H7 (cell line): ENCODE measurements at regions not wholly inside any gene's neighbourhood (a gene's known extent, or its start where the extent isn't known, plus 50 kb on each side); places are given as distances from the start of the nearest gene placed in this dataset.

ENCODE experiments used
- DNase-seq: peaks from one replicate; pipeline ENCODE4 v3.0.0; 2012
- H3K27me3 ChIP-seq: 2 replicates; pipeline ENCODE4 v1.6.0; 2011; ENCODE audit warnings: mild to moderate bottlenecking, low read length; ENCODE audit not compliant: control insufficient read depth, insufficient read depth
- H3K36me3 ChIP-seq: replicated peaks from 2 replicates; pipeline ENCODE4 v1.5.1; 2011; ENCODE audit warnings: low read length; ENCODE audit not compliant: control insufficient read depth, insufficient read depth
- H3K4me3 ChIP-seq: 2 replicates; pipeline ENCODE4 v1.5.1; 2011; ENCODE audit warnings: low read depth, mild to moderate bottlenecking, control low read depth, low read length, moderate library complexity; ENCODE audit not compliant: insufficient read depth

- Histone ChIP-seq H3K4me3 (no peak overlapping the region), H3K27me3 (no peaks in the 10 kb centered on the region), H3K36me3 (no peaks in the 10 kb centered on the region)
- no peak for DNase-seq
Observed at GRCh38 chr10:130631142-130632096, 495.2 kb downstream of the GLRX3 start.

GRCh38 chr10:130634816-130635215 is 498.6 kb downstream of the GLRX3 start:
- Histone ChIP-seq H3K4me3 (no peak overlapping the region), H3K36me3 (no peaks in the 10 kb centered on the region)

GRCh38 chr10:130635528-130635927 is 499.3 kb downstream of the GLRX3 start:
- Histone ChIP-seq H3K27me3 (no peaks in the 10 kb centered on the region), H3K36me3 (no peaks in the 10 kb centered on the region), H3K4me3 (no peak overlapping the region)
- DNase-seq = no peak

More at GRCh38 chr10:130634816-130635215, 498.6 kb downstream of the GLRX3 start:
- no peak for DNase-seq
- no peaks in the 10 kb centered on the region for H3K27me3 ChIP-seq

- H3K36me3 ChIP-seq = no peaks in the 10 kb centered on the region
- no peak overlapping the region for H3K4me3 ChIP-seq
- no peaks in the 10 kb centered on the region for H3K27me3 ChIP-seq
- DNase-seq = no peak
Observed at GRCh38 chr10:130636313-130636930, 500.2 kb downstream of the GLRX3 start.

GRCh38 chr10:130637089-130637676 is 501.0 kb downstream of the GLRX3 start:
- H3K4me3 ChIP-seq = no peak overlapping the region
- no peak for DNase-seq
- no peaks in the 10 kb centered on the region for H3K36me3 ChIP-seq
- no peaks in the 10 kb centered on the region for H3K27me3 ChIP-seq

- no peak overlapping the region for H3K4me3 ChIP-seq
- H3K36me3 ChIP-seq = no peaks in the 10 kb centered on the region
- DNase-seq = no peak
- no peaks in the 10 kb centered on the region for H3K27me3 ChIP-seq
Observed at GRCh38 chr10:130638991-130639390, 502.8 kb downstream of the GLRX3 start.

- H3K4me3 ChIP-seq = no peak overlapping the region
- no peaks in the 10 kb centered on the region for H3K36me3 ChIP-seq
- H3K27me3 ChIP-seq = no peaks in the 10 kb centered on the region
- DNase-seq = no peak
Observed at GRCh38 chr10:130642926-130643325, 506.7 kb downstream of the GLRX3 start.

GRCh38 chr10:130647341-130647740 is 511.1 kb downstream of the GLRX3 start:
- no peaks in the 10 kb centered on the region for H3K27me3 ChIP-seq
- no peaks in the 10 kb centered on the region for H3K36me3 ChIP-seq
- no peak overlapping the region for H3K4me3 ChIP-seq
- no peak for DNase-seq

GRCh38 chr10:130648807-130649206 is 512.6 kb downstream of the GLRX3 start:
- no peaks in the 10 kb centered on the region for H3K36me3 ChIP-seq
- no peak overlapping the region for H3K4me3 ChIP-seq
- no peak for DNase-seq
- H3K27me3 ChIP-seq = no peaks in the 10 kb centered on the region

- Histone ChIP-seq H3K4me3 (no peak overlapping the region), H3K27me3 (no peaks in the 10 kb centered on the region), H3K36me3 (no peaks in the 10 kb centered on the region)
- DNase-seq = no peak
Observed at GRCh38 chr10:130652544-130652943, 516.4 kb downstream of the GLRX3 start.

GRCh38 chr10:130652964-130653578 is 516.9 kb downstream of the GLRX3 start:
- H3K36me3 ChIP-seq = no peaks in the 10 kb centered on the region
- no peak for DNase-seq

GRCh38 chr10:130654726-130655125 is 518.5 kb downstream of the GLRX3 start:
- Histone ChIP-seq H3K4me3 (no peak overlapping the region), H3K36me3 (no peaks in the 10 kb centered on the region), H3K27me3 (no peaks in the 10 kb centered on the region)
- no peak for DNase-seq

More at GRCh38 chr10:130652964-130653578, 516.9 kb downstream of the GLRX3 start:
- no peak overlapping the region for H3K4me3 ChIP-seq
- no peaks in the 10 kb centered on the region for H3K27me3 ChIP-seq

- no peak overlapping the region for H3K4me3 ChIP-seq
- no peaks in the 10 kb centered on the region for H3K36me3 ChIP-seq
- peak; percentile 62 for DNase-seq
- no peaks in the 10 kb centered on the region for H3K27me3 ChIP-seq
Observed at GRCh38 chr10:130655313-130656186, 519.4 kb downstream of the GLRX3 start.

- no peaks in the 10 kb centered on the region for H3K27me3 ChIP-seq
- no peak overlapping the region for H3K4me3 ChIP-seq
- peak; percentile 54 for DNase-seq
- H3K36me3 ChIP-seq = no peaks in the 10 kb centered on the region
Observed at GRCh38 chr10:130656187-130656575, 520.0 kb downstream of the GLRX3 start.
